OCI-LY7 (cell line): ENCODE measurements at regions not wholly inside any gene's neighbourhood (a gene's known extent, or its start where the extent isn't known, plus 50 kb on each side); places are given as distances from the start of the nearest gene placed in this dataset.
"Not testable (repeated sequence)": the region's sequence is repeated elsewhere in the genome, so short reads cannot be mapped to it uniquely, and the experiment has no call there.

Source experiments
- BruUV-seq: library from RNA; stranded (reverse); fragments of 400-500 nt; replicated peaks from 2 replicates; lab custom pipeline; 2021; lab: Mats Ljungman, UMichigan
- CTCF ChIA-PET: fragments of 300-600 bp; sonication (Branson Sonifier 250); formaldehyde crosslinking; loops from one replicate; lab custom pipeline; 2022; ENCODE audit warnings: antibody characterized with exemption; ENCODE audit not compliant: unreplicated experiment; lab: Charles Lee
- POLR2A ChIA-PET: fragments of 300-600 bp; sonication (Branson Sonifier 250); formaldehyde crosslinking; loops from one replicate; lab custom pipeline; 2022; ENCODE audit warnings: antibody characterized with exemption; lab: Charles Lee
- DNase-seq: peaks from one replicate; pipeline ENCODE4 v3.0.0-alpha.2; 2015; ENCODE audit warnings: low spot score
- H2AFZ ChIP-seq: fragments of 200-600 bp; sonication (generic), shearing (Covaris generic); 2 replicates; pipeline ENCODE4 v1.6.1; 2014; ENCODE audit warnings: mild to moderate bottlenecking, antibody characterized with exemption, low read length, moderate library complexity
- H3K27ac ChIP-seq: fragments of 200-600 bp; sonication (generic); 2 replicates; pipeline ENCODE4 v1.5.1; 2014; ENCODE audit warnings: mixed run types, low read depth, mild to moderate bottlenecking, moderate library complexity, low read length, inconsistent platforms; ENCODE audit not compliant: poor library complexity, severe bottlenecking
- H3K36me3 ChIP-seq: fragments of 200-600 bp; sonication (generic); 2 replicates; pipeline ENCODE4 v1.6.1; 2014; ENCODE audit warnings: mild to moderate bottlenecking, antibody characterized with exemption, low read length, moderate library complexity, mixed read lengths; ENCODE audit not compliant: insufficient read depth
- H3K4me1 ChIP-seq: fragments of 200-600 bp; sonication (generic); 2 replicates; pipeline ENCODE4 v1.5.1; 2014; ENCODE audit warnings: mild to moderate bottlenecking, low read length; ENCODE audit not compliant: insufficient read depth, poor library complexity, severe bottlenecking
- H3K4me2 ChIP-seq: fragments of 200-600 bp; sonication (generic); 2 replicates; pipeline ENCODE4 v1.6.1; 2014; ENCODE audit warnings: mild to moderate bottlenecking, low read length
- H3K4me3 ChIP-seq: fragments of 200-600 bp; sonication (generic); 2 replicates; pipeline ENCODE4 v1.5.1; 2014; ENCODE audit warnings: mild to moderate bottlenecking, low read depth, low read length; ENCODE audit not compliant: poor library complexity, severe bottlenecking
- H3K79me2 ChIP-seq: fragments of 200-600 bp; sonication (generic); 2 replicates; pipeline ENCODE4 v1.6.1; 2016; ENCODE audit warnings: low read depth, mild to moderate bottlenecking, low read length, moderate library complexity, mixed read lengths; ENCODE audit not compliant: insufficient read depth
- H3K9me2 ChIP-seq: fragments of 200-600 bp; sonication (generic); 2 replicates; pipeline ENCODE4 v1.6.1; 2016; ENCODE audit warnings: mild to moderate bottlenecking, low read length, mixed read lengths; ENCODE audit not compliant: insufficient read depth
- H3K9me3 ChIP-seq: fragments of 200-600 bp; sonication (generic); 2 replicates; pipeline ENCODE4 v1.6.1; 2014; ENCODE audit warnings: mild to moderate bottlenecking, mixed run types, low read length, mixed read lengths
- H4K20me1 ChIP-seq: fragments of 200-600 bp; sonication (generic); 2 replicates; pipeline ENCODE4 v1.6.1; 2014; ENCODE audit warnings: mild to moderate bottlenecking, antibody characterized with exemption, low read length, moderate library complexity, mixed read lengths; ENCODE audit not compliant: insufficient read depth
- CTCF ChIP-seq: fragments of 200-600 bp; sonication (generic); conservative IDR thresholded peaks from 2 replicates; pipeline ENCODE4 v1.5.1; 2014; ENCODE audit warnings: mild to moderate bottlenecking, antibody characterized with exemption, low read length, moderate library complexity, mixed read lengths
- EZH2phosphoT487 ChIP-seq: fragments of 200-600 bp; sonication (generic); IDR thresholded peaks from 2 replicates; pipeline ENCODE4 v1.6.1; 2018; ENCODE audit warnings: low read depth, borderline replicate concordance, mild to moderate bottlenecking, mixed run types, antibody characterized with exemption, low read length, moderate library complexity, mixed read lengths
- intact Hi-C: fragments of 100-400 bp; cut with micrococcal nuclease; formaldehyde crosslinking; loops from one replicate; pipeline ENCODE4 v1.10.0; 2022; ENCODE audit not compliant: unreplicated experiment

DNA sequence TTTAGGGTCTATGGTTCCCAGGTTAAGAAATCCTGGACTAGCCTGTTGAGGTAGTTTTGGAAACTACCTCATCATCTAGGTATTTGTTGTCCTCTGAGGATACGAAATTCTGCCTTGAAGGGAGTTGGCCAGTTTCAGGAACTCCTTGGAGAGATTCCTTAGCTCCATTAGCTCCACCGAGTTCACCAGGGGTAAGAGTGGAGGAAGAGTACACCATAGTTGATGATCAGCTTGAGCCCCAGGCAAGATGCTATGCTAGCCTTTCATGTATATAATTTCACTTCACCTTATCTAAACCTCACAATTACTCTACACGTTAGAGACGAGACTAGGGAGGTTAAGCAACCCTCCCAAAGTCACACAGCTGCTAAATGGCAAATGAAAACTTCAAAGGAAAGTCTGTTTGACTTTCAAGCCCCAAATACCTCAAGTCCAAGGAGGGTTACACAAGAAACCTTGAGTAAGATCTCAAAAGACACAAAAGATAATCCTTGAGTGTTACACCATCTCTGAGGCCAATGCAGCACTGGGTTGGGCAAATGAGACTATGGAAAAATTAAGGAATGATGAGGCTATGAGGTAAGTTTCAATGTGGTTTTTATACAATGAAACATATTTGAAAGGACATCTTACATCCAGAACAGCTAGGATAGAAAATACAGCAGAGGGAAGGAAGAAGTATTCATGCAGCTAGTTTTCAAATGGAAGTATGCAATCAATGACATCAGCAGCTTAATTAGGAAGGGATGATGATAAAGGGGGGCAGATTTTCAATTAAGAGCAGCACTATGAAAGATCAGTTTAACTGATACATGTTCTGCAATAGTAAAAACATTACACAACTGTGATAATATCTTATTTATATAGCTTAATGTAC is 97.2 kb upstream of the KRAS start:
- H3K27ac ChIP-seq = no peak overlapping the region
- no peaks in the 10 kb centered on the region for H3K4me1 ChIP-seq
- no peaks in the 10 kb centered on the region for H3K9me3 ChIP-seq
- H4K20me1 ChIP-seq = no peaks in the 10 kb centered on the region
- no peaks in the 10 kb centered on the region for H3K36me3 ChIP-seq
- intact Hi-C loops = no loop called here
- no peak overlapping the region for H3K4me2 ChIP-seq
- no peak for DNase-seq
- H3K79me2 ChIP-seq = no peaks in the 10 kb centered on the region
- ChIA-PET POLR2A (interaction anchor here (0.7 to 1.0 kb wide), 5 partner anchors 9 to 429 kb away, joined by 3 to 8 read pairs (median 3); no protein-coding TSS in a partner anchor), CTCF (no interaction called here)
- no peak overlapping the region for H3K4me3 ChIP-seq
- H3K9me2 ChIP-seq = no peaks in the 10 kb centered on the region
- TF ChIP-seq EZH2phosphoT487 (no peak), CTCF (no peak)
- no TSS peak for BruUV-seq
- no peak overlapping the region for H2AFZ ChIP-seq

- intact Hi-C loops, H3K9me3 ChIP-seq, CTCF ChIA-PET, H3K4me2 ChIP-seq, H3K36me3 ChIP-seq, H3K4me3 ChIP-seq, H3K9me2 ChIP-seq, H4K20me1 ChIP-seq, POLR2A ChIA-PET, H3K27ac ChIP-seq, H2AFZ ChIP-seq, H3K4me1 ChIP-seq, DNase-seq, BruUV-seq, H3K79me2 ChIP-seq: not testable (repeated sequence)
Measured at GRCh38 chr12:25341877-25342276, 91.1 kb upstream of the KRAS start.

GRCh38 chr12:25337916-25338315 is 87.2 kb upstream of the KRAS start:
- H3K27ac ChIP-seq = no peak overlapping the region
- no peaks in the 10 kb centered on the region for H4K20me1 ChIP-seq
- H3K36me3 ChIP-seq = no peaks in the 10 kb centered on the region
- H3K4me1 ChIP-seq = peaks cover 6% of the 10 kb centered on the region
- H3K4me3 ChIP-seq = no peak overlapping the region
- ChIA-PET POLR2A (interaction anchor here (0.6 kb wide), 1 partner anchor 119 kb away, joined by 5 read pairs; no protein-coding TSS in a partner anchor), CTCF (no interaction called here)
- H2AFZ ChIP-seq = no peak overlapping the region
- H3K79me2 ChIP-seq = no peaks in the 10 kb centered on the region
- TF ChIP-seq EZH2phosphoT487 = no peak
- no peak for TF ChIP-seq CTCF
- no peak overlapping the region for H3K4me2 ChIP-seq
- no TSS peak for BruUV-seq
- intact Hi-C loops = no loop called here
- no peaks in the 10 kb centered on the region for H3K9me3 ChIP-seq
- no peak for DNase-seq
- H3K9me2 ChIP-seq = no peaks in the 10 kb centered on the region
